H1 (cell line): ENCODE measurements at regions not wholly inside any gene's neighbourhood (a gene's known extent, or its start where the extent isn't known, plus 50 kb on each side); places are given as distances from the start of the nearest gene placed in this dataset.

Source experiments
- CTCF ChIA-PET: fragments of 300-600 bp; sonication (Branson Sonifier 250); formaldehyde crosslinking; loops from one replicate; lab custom pipeline; 2021; ENCODE audit not compliant: partially characterized antibody; lab: Charles Lee
- POLR2A ChIA-PET: fragments of 300-600 bp; sonication (Branson Sonifier 250); formaldehyde crosslinking; loops from one replicate; lab custom pipeline; 2021; ENCODE audit warnings: inconsistent platforms; ENCODE audit not compliant: partially characterized antibody; lab: Charles Lee
- DNase-seq, 2 experiments: peaks; one replicate each; pipeline versions ENCODE4 v3.0.0 to v3.0.0-alpha.2; 2010 to 2022; ENCODE audit warnings: low spot score in 2 of 2, low read depth in 1 of 2, mixed read lengths in 1 of 2
- FAIRE-seq: peaks from 2 replicates; lab custom pipeline; 2011; peaks lifted over from hg19 to GRCh38; lab: Jason Lieb, UNC
- H2AFZ ChIP-seq: 2 replicates; pipeline ENCODE4 v1.8.1; 2012; ENCODE audit warnings: low read length, inconsistent platforms
- H2AK5ac ChIP-seq: 2 replicates; pipeline ENCODE4 v1.6.1; 2013; ENCODE audit warnings: low read depth, low read length
- H2BK120ac ChIP-seq: replicated peaks from 2 replicates; pipeline ENCODE3; 2013; ENCODE audit warnings: low read depth, low read length, inconsistent platforms
- H2BK12ac ChIP-seq: 2 replicates; pipeline ENCODE4 v1.6.1; 2013; ENCODE audit warnings: low read depth, low read length
- H2BK15ac ChIP-seq: 2 replicates; pipeline ENCODE4 v1.6.1; 2013; ENCODE audit warnings: low read length
- H2BK20ac ChIP-seq: 2 replicates; pipeline ENCODE4 v1.6.1; 2013; ENCODE audit warnings: low read length
- H2BK5ac ChIP-seq: 2 replicates; pipeline ENCODE4 v1.6.1; 2013; ENCODE audit warnings: low read depth, low read length
- H3K14ac ChIP-seq: 2 replicates; pipeline ENCODE4 v1.6.1; 2013; ENCODE audit warnings: inconsistent platforms; ENCODE audit not compliant: insufficient read length
- H3K18ac ChIP-seq: 2 replicates; pipeline ENCODE4 v1.6.1; 2013; ENCODE audit warnings: low read length; ENCODE audit errors: extremely low read depth
- H3K23ac ChIP-seq: 2 replicates; pipeline ENCODE4 v1.6.1; 2013; ENCODE audit warnings: inconsistent platforms; ENCODE audit not compliant: insufficient read length
- H3K23me2 ChIP-seq: 2 replicates; pipeline ENCODE4 v1.6.1; 2013; ENCODE audit warnings: low read depth, low read length
- H3K27ac ChIP-seq: 2 replicates; pipeline ENCODE4 v1.6.1; 2011; ENCODE audit warnings: low read depth, low read length, inconsistent platforms
- H3K27me3 ChIP-seq, 4 experiments: replicated peaks in 1 of 4; 1 replicate in 1 of 4; 2 replicates in 3 of 4; pipeline versions ENCODE4 v1.6.1 to v1.8.1; 2011 to 2013; ENCODE audit warnings: low read length in 3 of 4, mild to moderate bottlenecking in 3 of 4, inconsistent platforms in 2 of 4, mixed read lengths in 2 of 4, moderate library complexity in 1 of 4; ENCODE audit not compliant: control insufficient read depth in 3 of 4, insufficient read depth in 3 of 4; ENCODE audit errors: extremely low read depth in 1 of 4
- H3K36me3 ChIP-seq, 4 experiments: 2 replicates each; pipeline versions ENCODE4 v1.6.1 to v1.8.1; 2011 to 2013; ENCODE audit warnings: mild to moderate bottlenecking in 4 of 4, low read length in 3 of 4, moderate library complexity in 2 of 4, control low read depth in 1 of 4, inconsistent platforms in 1 of 4; ENCODE audit not compliant: insufficient read depth in 4 of 4, control insufficient read depth in 2 of 4
- H3K4ac ChIP-seq: replicated peaks from 2 replicates; pipeline ENCODE3; 2013; ENCODE audit warnings: low read length, low read depth, mixed read lengths, inconsistent platforms; ENCODE audit not compliant: insufficient read length
- H3K4me1 ChIP-seq, 4 experiments: replicated peaks in 1 of 4; 1 replicate in 1 of 4; 2 replicates in 3 of 4; pipeline versions ENCODE4 v1.6.1 to v1.8.1; 2011 to 2013; ENCODE audit warnings: low read length in 3 of 4, inconsistent platforms in 2 of 4, mixed read lengths in 1 of 4; ENCODE audit not compliant: insufficient read depth in 4 of 4, control insufficient read depth in 3 of 4
- H3K4me2 ChIP-seq, 2 experiments: 2 replicates each; pipeline versions ENCODE4 v1.6.1 to v1.8.1; 2011 to 2013; ENCODE audit warnings: low read depth in 2 of 2, low read length in 2 of 2, control low read depth in 1 of 2, inconsistent platforms in 1 of 2, mild to moderate bottlenecking in 1 of 2; ENCODE audit not compliant: insufficient read depth in 1 of 2
- H3K4me3 ChIP-seq, 4 experiments: fragments of 200-600, 300-600 bp in 1 of 4; sonication (generic), shearing (Covaris generic), sonication (Bioruptor Twin) in 1 of 4; 2 replicates each; pipeline versions ENCODE4 v1.5.1 to v1.8.1; 2011 to 2016; ENCODE audit warnings: low read length in 4 of 4, low read depth in 3 of 4, control low read depth in 2 of 4, inconsistent platforms in 2 of 4, mild to moderate bottlenecking in 2 of 4, mixed read lengths in 1 of 4, moderate library complexity in 1 of 4; ENCODE audit not compliant: insufficient read depth in 2 of 4; ENCODE audit errors: extremely low read depth in 1 of 4
- H3K56ac ChIP-seq: replicated peaks from 2 replicates; pipeline ENCODE3; 2013; ENCODE audit warnings: low read depth, mild to moderate bottlenecking, mixed read lengths, low read length, inconsistent platforms; ENCODE audit not compliant: insufficient read length
- H3K79me1 ChIP-seq: 2 replicates; pipeline ENCODE4 v1.6.1; 2013; ENCODE audit warnings: low read depth, low read length, control low read depth
- H3K79me2 ChIP-seq, 2 experiments: 2 replicates each; pipeline versions ENCODE4 v1.6.1 to v1.8.1; 2012 to 2013; ENCODE audit warnings: low read length in 2 of 2, mild to moderate bottlenecking in 2 of 2, inconsistent platforms in 1 of 2; ENCODE audit not compliant: insufficient read depth in 2 of 2, control insufficient read depth in 1 of 2
- H3K9ac ChIP-seq, 4 experiments: replicated peaks in 1 of 4; 1 replicate in 1 of 4; 2 replicates in 3 of 4; pipeline versions ENCODE4 v1.6.1 to v1.8.1; 2011 to 2013; ENCODE audit warnings: low read depth in 3 of 4, low read length in 3 of 4, control low read depth in 2 of 4, mild to moderate bottlenecking in 2 of 4, moderate library complexity in 2 of 4, inconsistent platforms in 1 of 4; ENCODE audit errors: extremely low read depth in 1 of 4
- H3K9me3 ChIP-seq, 2 experiments: 2 replicates each; pipeline versions ENCODE4 v1.6.1 to v1.8.1; 2012 to 2013; ENCODE audit warnings: mild to moderate bottlenecking in 2 of 2, moderate library complexity in 2 of 2, control low read depth in 1 of 2, inconsistent platforms in 1 of 2, low read depth in 1 of 2, low read length in 1 of 2, mixed read lengths in 1 of 2; ENCODE audit not compliant: insufficient read depth in 2 of 2
- H4K20me1 ChIP-seq, 2 experiments: replicated peaks in 1 of 2; 2 replicates each; pipeline versions ENCODE3 to v1.8.1; 2011 to 2013; ENCODE audit warnings: inconsistent platforms in 2 of 2, low read length in 2 of 2, mild to moderate bottlenecking in 1 of 2; ENCODE audit not compliant: insufficient read depth in 2 of 2, control insufficient read depth in 1 of 2
- H4K5ac ChIP-seq: 2 replicates; pipeline ENCODE4 v1.6.1; 2013; ENCODE audit warnings: low read length, low read depth, mixed read lengths, inconsistent platforms; ENCODE audit not compliant: insufficient read length
- H4K8ac ChIP-seq: 2 replicates; pipeline ENCODE4 v1.8.0; 2013; ENCODE audit warnings: mild to moderate bottlenecking, moderate library complexity, low read length, inconsistent platforms; ENCODE audit not compliant: insufficient read depth; ENCODE audit errors: extremely low read depth
- H4K91ac ChIP-seq: replicated peaks from 2 replicates; pipeline ENCODE3; 2013; ENCODE audit warnings: low read length, mixed read lengths, inconsistent platforms; ENCODE audit not compliant: insufficient read length
- BCL11A ChIP-seq, 2 experiments: IDR thresholded peaks; one replicate each; pipeline ENCODE4 v1.6.1; 2011; ENCODE audit warnings: low read depth in 2 of 2, low read length in 2 of 2, mild to moderate bottlenecking in 2 of 2
- CEBPB ChIP-seq: IDR thresholded peaks from 2 replicates; pipeline ENCODE4 v1.6.1; 2012; ENCODE audit warnings: low read depth, low read length
- CTCF ChIP-seq, 3 experiments: IDR thresholded peaks; 1 replicate in 2 of 3; 2 replicates in 1 of 3; pipeline versions ENCODE4 v1.5.1 to v1.6.1; 2011; ENCODE audit warnings: low read length in 3 of 3, mild to moderate bottlenecking in 3 of 3, inconsistent platforms in 2 of 3, low read depth in 1 of 3, moderate library complexity in 1 of 3; ENCODE audit not compliant: insufficient read depth in 1 of 3; ENCODE audit errors: control extremely low read depth in 1 of 3
- GTF2F1 ChIP-seq: IDR thresholded peaks from 2 replicates; pipeline ENCODE4 v1.6.1; 2012; ENCODE audit warnings: low read depth, low read length, improper control_type of control experiment, borderline replicate concordance
- HDAC2 ChIP-seq, 2 experiments: fragments of 300-600 bp in 1 of 2; sonication (generic) in 1 of 2; IDR thresholded peaks; 2 replicates each; pipeline ENCODE4 v1.6.1; 2011 to 2012; ENCODE audit warnings: low read depth in 2 of 2, low read length in 2 of 2, mild to moderate bottlenecking in 2 of 2, moderate library complexity in 2 of 2, borderline replicate concordance in 1 of 2, inconsistent platforms in 1 of 2
- JUN ChIP-seq: IDR thresholded peaks from 2 replicates; pipeline ENCODE4 v1.6.1; 2011; ENCODE audit warnings: low read depth, mild to moderate bottlenecking, improper control_type of control experiment, low read length
- NANOG ChIP-seq: IDR thresholded peaks from 2 replicates; pipeline ENCODE4 v1.6.1; 2011; ENCODE audit warnings: low read length, low read depth, mild to moderate bottlenecking, inconsistent platforms; ENCODE audit not compliant: insufficient read depth, poor library complexity, severe bottlenecking
- PHF8 ChIP-seq: fragments of 200-600 bp; sonication (generic); conservative IDR thresholded peaks from 2 replicates; pipeline ENCODE4 v1.7.1; 2012; ENCODE audit warnings: low read depth, mild to moderate bottlenecking, inconsistent platforms, low read length, moderate library complexity
- RAD21 ChIP-seq, 2 experiments: IDR thresholded peaks in 1 of 2; conservative IDR thresholded peaks in 1 of 2; 2 replicates each; pipeline ENCODE4 v1.6.1; 2011; ENCODE audit warnings: low read depth in 2 of 2, low read length in 2 of 2, improper control_type of control experiment in 1 of 2, inconsistent platforms in 1 of 2, mild to moderate bottlenecking in 1 of 2, moderate library complexity in 1 of 2
- SIN3A ChIP-seq, 2 experiments: IDR thresholded peaks in 1 of 2; conservative IDR thresholded peaks in 1 of 2; 2 replicates each; pipeline ENCODE4 v1.6.1; 2011 to 2012; ENCODE audit warnings: low read length in 2 of 2, improper control_type of control experiment in 1 of 2, low read depth in 1 of 2, mild to moderate bottlenecking in 1 of 2
- WGBS, 2 experiments: shearing (Covaris generic) in 1 of 2; methylation state at CpG; one replicate each; pipeline versions ENCODE4 v1.1.6 to v1.1.7; 2013 to 2015; ENCODE audit warnings: low lambda C conversion rate in 2 of 2, mixed read lengths in 2 of 2, inconsistent platforms in 1 of 2, low coverage in 1 of 2, missing lambda C conversion rate in 1 of 2; ENCODE audit not compliant: insufficient replicate concordance in 2 of 2, insufficient coverage in 1 of 2, insufficient read length in 1 of 2; ENCODE audit errors: extremely low coverage in 1 of 2, missing lambda C conversion rate in 1 of 2; 5-methylcytosine and 5-hydroxymethylcytosine counted together

- no peak overlapping the region for H2BK120ac ChIP-seq
- WGBS, 2 experiments, result 76% methylated on average over 3 of the region's 3 CpGs; no CpG with 5 or more reads in 1 of the 2 experiments
- CTCF ChIA-PET, result interaction anchor here (1.2 to 1.8 kb wide), 2 partner anchors 27 to 83 kb away, joined by 3 to 5 read pairs; no protein-coding TSS in a partner anchor
- no peak overlapping the region for H3K23ac ChIP-seq
- H4K8ac ChIP-seq, result no peak overlapping the region
- no peak overlapping the region for H3K18ac ChIP-seq
- H4K20me1 ChIP-seq, result no peaks in the 10 kb centered on the region
- no peak for DNase-seq
- H3K27ac ChIP-seq, result no peak overlapping the region
- no peak overlapping the region for H3K9ac ChIP-seq
- peaks cover 0 to 7% (median under 1%) of the 10 kb centered on the region in 4 experiments; a peak in 1 of 7 replicates for H3K4me1 ChIP-seq
- H3K79me2 ChIP-seq, result no peaks in the 10 kb centered on the region
- H3K36me3 ChIP-seq, result no peaks in the 10 kb centered on the region
- no peaks in the 10 kb centered on the region for H3K9me3 ChIP-seq
- no peak overlapping the region for H3K4me3 ChIP-seq
- H2AFZ ChIP-seq, result no peak overlapping the region
- no peaks in the 10 kb centered on the region for H3K23me2 ChIP-seq
- POLR2A ChIA-PET, result no interaction called here
- no peak overlapping the region for H3K56ac ChIP-seq
- H2BK20ac ChIP-seq, result no peak overlapping the region
- no peak overlapping the region for H2BK5ac ChIP-seq
- no peaks in the 10 kb centered on the region for H3K79me1 ChIP-seq
- H3K14ac ChIP-seq, result no peak overlapping the region
- no peaks in the 10 kb centered on the region for H3K27me3 ChIP-seq
- H4K91ac ChIP-seq, result no peak overlapping the region
- H4K5ac ChIP-seq, result no peak overlapping the region
- no peak overlapping the region for H3K4me2 ChIP-seq
- no peak overlapping the region for H2BK12ac ChIP-seq
- no peak for FAIRE-seq
- H2AK5ac ChIP-seq, result no peak overlapping the region
- no peak overlapping the region for H2BK15ac ChIP-seq
- no peak overlapping the region for H3K4ac ChIP-seq
- no peak for TF ChIP-seq PHF8
- no peak for TF ChIP-seq RAD21 (IDR thresholded peaks at IDR 0.05 in 1 of 2, conservative IDR thresholded peaks at IDR 0.05 in 1 of 2; ENCODE audit: low read depth in 2 of 2, low read length in 2 of 2)
- no peak for TF ChIP-seq CEBPB
- no peak for TF ChIP-seq SIN3A (conservative IDR thresholded peaks at IDR 0.05 in 1 of 2, IDR thresholded peaks at IDR 0.05 in 1 of 2; ENCODE audit: low read depth in 1 of 2, low read length in 2 of 2)
- TF ChIP-seq HDAC2 (IDR thresholded peaks at IDR 0.05; ENCODE audit: borderline replicate concordance in 1 of 2, low read depth in 2 of 2, low read length in 2 of 2), result no peak
- TF ChIP-seq GTF2F1, result no peak
- TF ChIP-seq BCL11A (IDR thresholded peaks at IDR 0.05; ENCODE audit: low read depth in 2 of 2, low read length in 2 of 2), result no peak
- no peak for TF ChIP-seq JUN
- TF ChIP-seq NANOG, result no peak
- TF ChIP-seq CTCF (IDR thresholded peaks at IDR 0.05; ENCODE audit: control extremely low read depth in 1 of 3, insufficient read depth in 1 of 3, low read depth in 1 of 3, low read length in 3 of 3), result no peak
These were observed 140.0 kb upstream of the TMCC3 start for GRCh38 chr12:94790370-94790769.
